SK-N-MC (cell line): ENCODE measurements at regions not wholly inside any gene's neighbourhood (a gene's known extent, or its start where the extent isn't known, plus 50 kb on each side); places are given as distances from the start of the nearest gene placed in this dataset.

Experiments used
- EZH2 ChIP-seq: fragments of 200-600 bp; sonication (generic); IDR thresholded peaks from one replicate; pipeline ENCODE4 v1.6.1; 2017; ENCODE audit warnings: antibody characterized with exemption
- POLR2AphosphoS5 ChIP-seq: IDR thresholded peaks from 2 replicates; pipeline ENCODE4 v1.6.1; 2012; ENCODE audit warnings: mild to moderate bottlenecking, low read depth, low read length, borderline replicate concordance

- TF ChIP-seq POLR2AphosphoS5 (no peak), EZH2 (no peak)
Observed at GRCh38 chr5:156189628-156190027, 137.3 kb upstream of the SGCD start.
